Liver (tissue), 8 donors: ENCODE measurements at regions not wholly inside any gene's neighbourhood (a gene's known extent, or its start where the extent isn't known, plus 50 kb on each side); places are given as distances from the start of the nearest gene placed in this dataset.

Experiments
- DNase-seq: peaks from one replicate; pipeline ENCODE4 v3.0.0-alpha.2; 2017; ENCODE audit warnings: low spot score
- H3K27ac ChIP-seq, 2 donors: one replicate each; pipeline ENCODE4 v1.7.0; 2013; ENCODE audit warnings: inconsistent platforms in 2 of 2, low read length in 2 of 2, control low read depth in 1 of 2, low read depth in 1 of 2, mild to moderate bottlenecking in 1 of 2
- H3K27me3 ChIP-seq, 4 donors: one replicate each; pipeline versions ENCODE4 v1.6.1 to v1.7.0; 2013; ENCODE audit warnings: low read length in 3 of 4, inconsistent platforms in 1 of 4, mild to moderate bottlenecking in 1 of 4, moderate library complexity in 1 of 4; ENCODE audit not compliant: control insufficient read depth in 4 of 4, insufficient read depth in 4 of 4
- H3K36me3 ChIP-seq, 4 donors: one replicate each; pipeline versions ENCODE4 v1.6.1 to v1.7.0; 2013; ENCODE audit warnings: low read length in 3 of 4, mild to moderate bottlenecking in 3 of 4, low read depth in 1 of 4, moderate library complexity in 1 of 4; ENCODE audit not compliant: control insufficient read depth in 4 of 4, insufficient read depth in 3 of 4
- H3K4me1 ChIP-seq, 4 donors: one replicate each; pipeline versions ENCODE4 v1.6.1 to v1.7.0; 2013; ENCODE audit warnings: low read length in 3 of 4, mild to moderate bottlenecking in 3 of 4, moderate library complexity in 1 of 4; ENCODE audit not compliant: control insufficient read depth in 4 of 4, insufficient read depth in 4 of 4
- H3K4me3 ChIP-seq, 3 donors: one replicate each; pipeline versions ENCODE4 v1.6.1 to v1.7.0; 2013; ENCODE audit warnings: low read length in 3 of 3, control low read depth in 1 of 3, low read depth in 1 of 3, mild to moderate bottlenecking in 1 of 3
- H3K9ac ChIP-seq, 2 donors: one replicate each; pipeline ENCODE4 v1.7.0; 2013; ENCODE audit warnings: low read length in 2 of 2, mild to moderate bottlenecking in 2 of 2, moderate library complexity in 2 of 2, control low read depth in 1 of 2, low read depth in 1 of 2
- H3K9me3 ChIP-seq, 4 donors: one replicate each; pipeline versions ENCODE4 v1.6.1 to v1.7.0; 2013; ENCODE audit warnings: low read length in 3 of 4; ENCODE audit not compliant: control insufficient read depth in 4 of 4
- EGR1 ChIP-seq, 2 donors: IDR thresholded peaks; 2 replicates each; pipeline ENCODE4 v1.6.1; 2016 to 2018; ENCODE audit warnings: antibody characterized with exemption in 2 of 2, low read depth in 2 of 2
- FOXA1 ChIP-seq: IDR thresholded peaks from 2 replicates; pipeline ENCODE4 v1.6.1; 2016; ENCODE audit warnings: antibody characterized with exemption
- FOXA2 ChIP-seq: IDR thresholded peaks from 2 replicates; pipeline ENCODE4 v1.6.1; 2016; ENCODE audit warnings: antibody characterized with exemption
- GABPA ChIP-seq, 2 donors: IDR thresholded peaks in 1 of 2; conservative IDR thresholded peaks in 1 of 2; 2 replicates each; pipeline ENCODE4 v1.6.1; 2016; ENCODE audit warnings: antibody characterized with exemption in 2 of 2, mild to moderate bottlenecking in 1 of 2, moderate library complexity in 1 of 2
- HNF4A ChIP-seq, 2 donors: conservative IDR thresholded peaks; 2 replicates each; pipeline ENCODE4 v1.6.1; 2016; ENCODE audit warnings: antibody characterized with exemption in 2 of 2, mild to moderate bottlenecking in 2 of 2
- HNF4G ChIP-seq: IDR thresholded peaks from 2 replicates; pipeline ENCODE4 v1.6.1; 2016; ENCODE audit warnings: antibody characterized with exemption
- JUND ChIP-seq, 2 donors: IDR thresholded peaks; 2 replicates each; pipeline ENCODE4 v1.6.1; 2016; ENCODE audit warnings: antibody characterized with exemption in 2 of 2
- MAX ChIP-seq: IDR thresholded peaks from 2 replicates; pipeline ENCODE4 v1.6.1; 2016; ENCODE audit warnings: antibody characterized with exemption
- NR2F2 ChIP-seq: IDR thresholded peaks from 2 replicates; pipeline ENCODE4 v1.6.1; 2016; ENCODE audit warnings: antibody characterized with exemption
- RAD21 ChIP-seq, 2 donors: IDR thresholded peaks; 2 replicates each; pipeline ENCODE4 v1.6.1; 2016; ENCODE audit warnings: antibody characterized with exemption in 2 of 2, mild to moderate bottlenecking in 2 of 2
- RXRA ChIP-seq, 2 donors: IDR thresholded peaks; 2 replicates each; pipeline ENCODE4 v1.6.1; 2017 to 2018; ENCODE audit warnings: antibody characterized with exemption in 2 of 2, mild to moderate bottlenecking in 1 of 2
- SP1 ChIP-seq: IDR thresholded peaks from 2 replicates; pipeline ENCODE4 v1.6.1; 2018; ENCODE audit warnings: antibody characterized with exemption, mild to moderate bottlenecking
- TAF1 ChIP-seq: conservative IDR thresholded peaks from 2 replicates; pipeline ENCODE4 v1.6.1; 2016; ENCODE audit warnings: antibody characterized with exemption, mild to moderate bottlenecking
- YY1 ChIP-seq: IDR thresholded peaks from 2 replicates; pipeline ENCODE4 v1.6.1; 2016; ENCODE audit warnings: antibody characterized with exemption, mild to moderate bottlenecking
- WGBS: extraction: QIAGEN DNeasy Blood & Tissue Kit; methylation state at CpG from one replicate; pipeline ENCODE4 v1.1.7; 2013; 5-methylcytosine and 5-hydroxymethylcytosine counted together
- TF ChIP-seq, protein P1 (sequence below): fragments of 150-350 bp; IDR thresholded peaks from 2 replicates; pipeline ENCODE4 v1.5.1; 2017; ENCODE audit warnings: improper control_type of control experiment, low read depth, low read length; ENCODE audit not compliant: missing input control
- TF ChIP-seq, protein P2 (sequence below): IDR thresholded peaks from 2 replicates; pipeline ENCODE4 v1.6.1; 2016; ENCODE audit warnings: antibody characterized with exemption, mild to moderate bottlenecking
- TF ChIP-seq, protein P3 (sequence below): IDR thresholded peaks from 2 replicates; pipeline ENCODE4 v1.6.1; 2016; ENCODE audit warnings: antibody characterized with exemption
- donor health status: healthy.
- donor health status: healthy.
- donor health status: healthy.
- donor health status: healthy.
- donor health status: healthy.

DNA sequence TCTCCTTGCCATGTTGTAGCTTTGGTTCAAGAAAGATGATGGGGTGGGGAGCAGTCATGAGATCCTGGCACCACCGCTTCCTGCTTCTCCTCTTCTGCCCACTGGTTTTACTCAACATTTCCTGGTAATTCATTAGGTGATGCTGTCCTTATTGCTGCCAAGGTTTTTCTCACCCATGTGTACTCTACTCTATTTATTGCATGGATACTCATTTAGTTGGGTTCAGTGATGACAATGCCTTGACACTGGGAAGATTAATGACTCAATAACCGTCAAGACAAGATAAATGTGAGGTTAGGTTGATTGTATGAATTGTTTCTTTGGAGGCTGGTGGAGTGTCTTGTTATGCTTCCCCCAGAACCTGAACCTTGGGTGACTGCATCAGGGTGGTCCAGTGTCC, 484.2 kb downstream of the SIPA1L2 start:
- H3K27ac ChIP-seq: no peak overlapping the region
- DNase-seq: no peak
- no peaks in the 10 kb centered on the region for H3K36me3 ChIP-seq
- H3K27me3 ChIP-seq: no peaks in the 10 kb centered on the region
- H3K9ac ChIP-seq: no peak overlapping the region
- H3K4me1 ChIP-seq: no peaks in the 10 kb centered on the region
- TF ChIP-seq FOXA1 (no peak), YY1 (no peak), RAD21 (IDR thresholded peaks at IDR 0.05) (no peak), TAF1 (no peak), HNF4G (no peak), SP1 (no peak), RXRA (IDR thresholded peaks at IDR 0.05) (no peak), GABPA (IDR thresholded peaks at IDR 0.05 in 1 of 2, conservative IDR thresholded peaks at IDR 0.05 in 1 of 2) (no peak), MAX (no peak), JUND (IDR thresholded peaks at IDR 0.05) (no peak), EGR1 (IDR thresholded peaks at IDR 0.05; ENCODE audit: low read depth in 2 of 2) (no peak)
- TF ChIP-seq, protein P1, sequence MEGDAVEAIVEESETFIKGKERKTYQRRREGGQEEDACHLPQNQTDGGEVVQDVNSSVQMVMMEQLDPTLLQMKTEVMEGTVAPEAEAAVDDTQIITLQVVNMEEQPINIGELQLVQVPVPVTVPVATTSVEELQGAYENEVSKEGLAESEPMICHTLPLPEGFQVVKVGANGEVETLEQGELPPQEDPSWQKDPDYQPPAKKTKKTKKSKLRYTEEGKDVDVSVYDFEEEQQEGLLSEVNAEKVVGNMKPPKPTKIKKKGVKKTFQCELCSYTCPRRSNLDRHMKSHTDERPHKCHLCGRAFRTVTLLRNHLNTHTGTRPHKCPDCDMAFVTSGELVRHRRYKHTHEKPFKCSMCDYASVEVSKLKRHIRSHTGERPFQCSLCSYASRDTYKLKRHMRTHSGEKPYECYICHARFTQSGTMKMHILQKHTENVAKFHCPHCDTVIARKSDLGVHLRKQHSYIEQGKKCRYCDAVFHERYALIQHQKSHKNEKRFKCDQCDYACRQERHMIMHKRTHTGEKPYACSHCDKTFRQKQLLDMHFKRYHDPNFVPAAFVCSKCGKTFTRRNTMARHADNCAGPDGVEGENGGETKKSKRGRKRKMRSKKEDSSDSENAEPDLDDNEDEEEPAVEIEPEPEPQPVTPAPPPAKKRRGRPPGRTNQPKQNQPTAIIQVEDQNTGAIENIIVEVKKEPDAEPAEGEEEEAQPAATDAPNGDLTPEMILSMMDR: no peak
- TF ChIP-seq, protein P2, sequence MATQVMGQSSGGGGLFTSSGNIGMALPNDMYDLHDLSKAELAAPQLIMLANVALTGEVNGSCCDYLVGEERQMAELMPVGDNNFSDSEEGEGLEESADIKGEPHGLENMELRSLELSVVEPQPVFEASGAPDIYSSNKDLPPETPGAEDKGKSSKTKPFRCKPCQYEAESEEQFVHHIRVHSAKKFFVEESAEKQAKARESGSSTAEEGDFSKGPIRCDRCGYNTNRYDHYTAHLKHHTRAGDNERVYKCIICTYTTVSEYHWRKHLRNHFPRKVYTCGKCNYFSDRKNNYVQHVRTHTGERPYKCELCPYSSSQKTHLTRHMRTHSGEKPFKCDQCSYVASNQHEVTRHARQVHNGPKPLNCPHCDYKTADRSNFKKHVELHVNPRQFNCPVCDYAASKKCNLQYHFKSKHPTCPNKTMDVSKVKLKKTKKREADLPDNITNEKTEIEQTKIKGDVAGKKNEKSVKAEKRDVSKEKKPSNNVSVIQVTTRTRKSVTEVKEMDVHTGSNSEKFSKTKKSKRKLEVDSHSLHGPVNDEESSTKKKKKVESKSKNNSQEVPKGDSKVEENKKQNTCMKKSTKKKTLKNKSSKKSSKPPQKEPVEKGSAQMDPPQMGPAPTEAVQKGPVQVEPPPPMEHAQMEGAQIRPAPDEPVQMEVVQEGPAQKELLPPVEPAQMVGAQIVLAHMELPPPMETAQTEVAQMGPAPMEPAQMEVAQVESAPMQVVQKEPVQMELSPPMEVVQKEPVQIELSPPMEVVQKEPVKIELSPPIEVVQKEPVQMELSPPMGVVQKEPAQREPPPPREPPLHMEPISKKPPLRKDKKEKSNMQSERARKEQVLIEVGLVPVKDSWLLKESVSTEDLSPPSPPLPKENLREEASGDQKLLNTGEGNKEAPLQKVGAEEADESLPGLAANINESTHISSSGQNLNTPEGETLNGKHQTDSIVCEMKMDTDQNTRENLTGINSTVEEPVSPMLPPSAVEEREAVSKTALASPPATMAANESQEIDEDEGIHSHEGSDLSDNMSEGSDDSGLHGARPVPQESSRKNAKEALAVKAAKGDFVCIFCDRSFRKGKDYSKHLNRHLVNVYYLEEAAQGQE: no peak
- TF ChIP-seq, protein P3, sequence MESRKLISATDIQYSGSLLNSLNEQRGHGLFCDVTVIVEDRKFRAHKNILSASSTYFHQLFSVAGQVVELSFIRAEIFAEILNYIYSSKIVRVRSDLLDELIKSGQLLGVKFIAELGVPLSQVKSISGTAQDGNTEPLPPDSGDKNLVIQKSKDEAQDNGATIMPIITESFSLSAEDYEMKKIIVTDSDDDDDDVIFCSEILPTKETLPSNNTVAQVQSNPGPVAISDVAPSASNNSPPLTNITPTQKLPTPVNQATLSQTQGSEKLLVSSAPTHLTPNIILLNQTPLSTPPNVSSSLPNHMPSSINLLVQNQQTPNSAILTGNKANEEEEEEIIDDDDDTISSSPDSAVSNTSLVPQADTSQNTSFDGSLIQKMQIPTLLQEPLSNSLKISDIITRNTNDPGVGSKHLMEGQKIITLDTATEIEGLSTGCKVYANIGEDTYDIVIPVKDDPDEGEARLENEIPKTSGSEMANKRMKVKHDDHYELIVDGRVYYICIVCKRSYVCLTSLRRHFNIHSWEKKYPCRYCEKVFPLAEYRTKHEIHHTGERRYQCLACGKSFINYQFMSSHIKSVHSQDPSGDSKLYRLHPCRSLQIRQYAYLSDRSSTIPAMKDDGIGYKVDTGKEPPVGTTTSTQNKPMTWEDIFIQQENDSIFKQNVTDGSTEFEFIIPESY: no peak
- WGBS: 88% methylated on average over 2 of the region's 2 CpGs
- peaks cover 0 to 1% (median 0%) of the 10 kb centered on the region in 4 donors for H3K9me3 ChIP-seq
- H3K4me3 ChIP-seq: no peak overlapping the region

- Histone ChIP-seq H3K9me3 (peaks cover 0 to 5% (median under 1%) of the 10 kb centered on the region in 4 donors), H3K36me3 (no peaks in the 10 kb centered on the region), H3K4me1 (no peaks in the 10 kb centered on the region), H3K4me3 (no peak overlapping the region), H3K9ac (no peak overlapping the region), H3K27me3 (peaks cover 0 to 3% (median 0%) of the 10 kb centered on the region in 4 donors), H3K27ac (no peak overlapping the region)
- 92% methylated on average over 8 of the region's 8 CpGs for WGBS
- no peak for DNase-seq
- TF ChIP-seq, protein P2: no peak
- TF ChIP-seq JUND (IDR thresholded peaks at IDR 0.05) (no peak), HNF4A (conservative IDR thresholded peaks at IDR 0.05) (no peak), RAD21 (IDR thresholded peaks at IDR 0.05) (no peak), GABPA (IDR thresholded peaks at IDR 0.05 in 1 of 2, conservative IDR thresholded peaks at IDR 0.05 in 1 of 2) (no peak), FOXA2 (no peak), HNF4G (no peak), NR2F2 (no peak), EGR1 (IDR thresholded peaks at IDR 0.05; ENCODE audit: low read depth in 2 of 2) (no peak), MAX (no peak), TAF1 (no peak)
- TF ChIP-seq, protein P1: no peak
Observed at GRCh38 chr1:232144696-232145230, 485.2 kb downstream of the SIPA1L2 start.
